Nephron (organoid): ENCODE measurements at regions not wholly inside any gene's neighbourhood (a gene's known extent, or its start where the extent isn't known, plus 50 kb on each side); places are given as distances from the start of the nearest gene placed in this dataset.
A peak's percentile ranks its signal among the peaks of the same experiment; 100 is the strongest.

ENCODE experiments used
- H3K27ac Mint-ChIP-seq, 3 experiments: 2 replicates each; pipeline ENCODE4 v1.8.0; 2020; ENCODE audit warnings: mixed read lengths in 3 of 3, mild to moderate bottlenecking in 2 of 3, moderate library complexity in 1 of 3
- H3K27me3 Mint-ChIP-seq: 2 replicates; pipeline ENCODE4 v1.8.0; 2021; ENCODE audit warnings: low read depth, mild to moderate bottlenecking, moderate library complexity, mixed read lengths
- H3K36me3 Mint-ChIP-seq: 2 replicates; pipeline ENCODE4 v1.8.0; 2020; ENCODE audit warnings: low read depth, mixed read lengths
- H3K4me1 Mint-ChIP-seq: 2 replicates; pipeline ENCODE4 v1.8.0; 2020; ENCODE audit warnings: mixed read lengths
- H3K4me3 Mint-ChIP-seq, 3 experiments: 2 replicates each; pipeline ENCODE4 v1.8.0; 2020; ENCODE audit warnings: mild to moderate bottlenecking in 3 of 3, mixed read lengths in 3 of 3, moderate library complexity in 2 of 3
- H3K9me3 Mint-ChIP-seq: 2 replicates; pipeline ENCODE4 v1.8.0; 2020; ENCODE audit warnings: mixed read lengths
- TF ChIP-seq, protein P1 (sequence below), 3 experiments: fragments of 200-600 bp; sonication (generic); IDR thresholded peaks; one replicate each; pipeline ENCODE4 v1.5.0; 2021; ENCODE audit warnings: antibody characterized with exemption in 3 of 3; ENCODE audit not compliant: unreplicated experiment in 3 of 3

DNA sequence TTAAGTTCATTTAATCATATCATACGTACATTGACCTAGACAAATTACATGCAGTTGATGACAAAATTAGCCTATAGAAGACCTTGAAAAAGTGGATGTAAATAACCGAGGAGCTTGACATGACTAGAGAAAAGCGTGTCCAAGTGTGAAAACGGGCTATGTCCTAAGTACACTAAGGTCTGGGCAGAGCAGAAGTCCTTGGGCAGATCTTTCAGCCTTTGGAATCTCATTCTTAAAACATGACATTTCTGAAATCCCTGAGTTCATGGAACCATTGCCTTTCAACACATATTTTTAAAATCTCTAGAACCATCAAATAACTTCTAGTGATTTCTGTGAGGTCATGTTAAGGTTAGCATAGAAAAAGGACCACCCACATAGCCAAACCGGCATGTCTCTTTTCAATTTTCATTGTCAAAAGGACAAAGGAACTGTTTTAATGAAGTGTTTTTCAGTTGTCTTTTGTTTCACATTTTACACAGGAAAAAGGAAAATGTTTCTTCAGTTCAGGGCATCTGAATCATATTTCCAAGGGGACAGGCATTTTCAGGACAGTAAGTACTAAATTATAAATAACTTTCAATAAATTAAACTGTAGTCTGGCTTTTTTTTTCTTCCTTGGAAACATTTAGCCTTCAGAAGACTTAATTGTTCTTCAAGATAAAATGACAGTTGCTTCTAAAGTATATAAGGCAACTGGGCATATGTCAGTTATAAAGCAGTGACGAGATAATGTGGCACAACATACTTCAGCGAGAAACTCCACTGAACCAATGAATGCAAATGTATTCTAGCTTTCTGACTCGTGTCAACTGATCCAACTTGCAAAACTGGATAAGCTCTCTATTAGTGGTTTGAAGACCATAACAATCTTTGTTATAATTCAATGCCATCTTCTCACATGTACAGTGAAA is 416.8 kb downstream of the NFIB start:
- peaks cover 5% of the 10 kb centered on the region for H3K9me3 Mint-ChIP-seq
- no peaks in the 10 kb centered on the region for H3K27me3 Mint-ChIP-seq
- TF ChIP-seq, protein P1, sequence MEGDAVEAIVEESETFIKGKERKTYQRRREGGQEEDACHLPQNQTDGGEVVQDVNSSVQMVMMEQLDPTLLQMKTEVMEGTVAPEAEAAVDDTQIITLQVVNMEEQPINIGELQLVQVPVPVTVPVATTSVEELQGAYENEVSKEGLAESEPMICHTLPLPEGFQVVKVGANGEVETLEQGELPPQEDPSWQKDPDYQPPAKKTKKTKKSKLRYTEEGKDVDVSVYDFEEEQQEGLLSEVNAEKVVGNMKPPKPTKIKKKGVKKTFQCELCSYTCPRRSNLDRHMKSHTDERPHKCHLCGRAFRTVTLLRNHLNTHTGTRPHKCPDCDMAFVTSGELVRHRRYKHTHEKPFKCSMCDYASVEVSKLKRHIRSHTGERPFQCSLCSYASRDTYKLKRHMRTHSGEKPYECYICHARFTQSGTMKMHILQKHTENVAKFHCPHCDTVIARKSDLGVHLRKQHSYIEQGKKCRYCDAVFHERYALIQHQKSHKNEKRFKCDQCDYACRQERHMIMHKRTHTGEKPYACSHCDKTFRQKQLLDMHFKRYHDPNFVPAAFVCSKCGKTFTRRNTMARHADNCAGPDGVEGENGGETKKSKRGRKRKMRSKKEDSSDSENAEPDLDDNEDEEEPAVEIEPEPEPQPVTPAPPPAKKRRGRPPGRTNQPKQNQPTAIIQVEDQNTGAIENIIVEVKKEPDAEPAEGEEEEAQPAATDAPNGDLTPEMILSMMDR (IDR thresholded peaks at IDR 0.05; ENCODE audit: unreplicated experiment in 3 of 3): no peak
- peaks cover 50% of the 10 kb centered on the region for H3K4me1 Mint-ChIP-seq
- H3K27ac Mint-ChIP-seq: peak overlapping the region; percentile 91 to 96 (median 95)
- no peak overlapping the region for H3K4me3 Mint-ChIP-seq
- H3K36me3 Mint-ChIP-seq: no peaks in the 10 kb centered on the region

DNA sequence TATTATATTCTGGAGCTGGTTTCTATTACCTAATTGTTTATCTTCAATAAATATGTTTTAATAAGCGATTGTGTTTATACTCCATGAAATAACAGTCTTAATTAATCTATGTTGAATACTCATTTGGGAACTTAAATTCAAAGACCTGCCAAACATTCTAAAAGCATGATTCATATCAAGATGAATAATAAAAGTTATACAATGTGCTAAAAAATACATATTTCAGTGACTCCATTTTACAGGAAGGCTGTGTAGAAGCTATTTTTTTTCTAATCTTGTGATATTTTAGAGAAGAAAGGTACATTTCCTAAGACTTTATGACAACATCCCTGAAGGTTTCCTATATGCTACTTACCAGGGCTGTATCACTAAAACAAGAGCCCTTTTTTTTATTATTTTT is 417.9 kb downstream of the NFIB start:
- Mint-ChIP-seq H3K4me3 (no peak overlapping the region), H3K27me3 (no peaks in the 10 kb centered on the region), H3K36me3 (no peaks in the 10 kb centered on the region), H3K27ac (peak overlapping the region; percentile 27 to 96 (median 95)), H3K4me1 (peaks cover 43% of the 10 kb centered on the region), H3K9me3 (peaks cover 14% of the 10 kb centered on the region)
- TF ChIP-seq, protein P1 (IDR thresholded peaks at IDR 0.05; ENCODE audit: unreplicated experiment in 3 of 3): no peak

DNA sequence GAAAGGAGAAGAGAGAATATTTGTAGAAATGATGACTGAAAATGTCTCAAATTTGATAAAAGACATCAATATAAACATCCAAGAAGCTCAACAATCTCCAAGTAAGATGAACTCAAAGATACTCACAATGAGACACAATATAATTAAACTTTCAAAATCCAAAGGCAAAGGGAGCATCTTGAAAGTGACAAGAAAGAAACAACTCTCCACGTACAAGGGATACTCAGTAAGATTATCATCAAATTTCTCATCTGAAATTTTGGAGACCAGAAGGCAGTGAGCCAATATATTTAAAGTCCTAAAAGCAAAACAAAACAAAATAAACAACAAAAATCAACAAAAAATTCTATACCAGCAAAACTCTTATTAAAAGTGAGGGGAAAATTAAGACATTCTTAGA is 428.7 kb downstream of the NFIB start:
- Mint-ChIP-seq H3K4me1 (no peaks in the 10 kb centered on the region), H3K4me3 (no peak overlapping the region), H3K27me3 (no peaks in the 10 kb centered on the region), H3K27ac (no peak overlapping the region), H3K36me3 (peaks cover 7% of the 10 kb centered on the region), H3K9me3 (peaks cover 47% of the 10 kb centered on the region)
- TF ChIP-seq, protein P1 (IDR thresholded peaks at IDR 0.05; ENCODE audit: unreplicated experiment in 3 of 3): no peak

DNA sequence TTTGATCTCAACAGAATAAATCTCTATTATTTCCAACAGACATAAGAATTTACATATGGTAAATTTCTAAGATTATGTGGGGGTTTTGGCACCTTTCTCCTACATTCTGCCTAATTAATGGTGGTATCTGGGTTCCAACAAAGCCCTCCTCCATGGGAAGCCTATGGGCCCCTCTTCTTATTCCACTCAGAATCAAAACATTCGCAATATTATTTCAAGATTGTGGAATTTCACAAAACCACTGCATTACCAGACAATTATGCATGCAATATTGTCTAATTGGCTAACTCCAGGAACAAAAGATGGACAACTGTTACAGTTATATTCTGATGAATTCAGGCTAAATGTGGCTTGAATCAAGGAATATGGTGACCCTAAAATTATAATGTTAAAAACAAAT is 434.0 kb downstream of the NFIB start:
- Mint-ChIP-seq H3K4me1 (peaks cover 41% of the 10 kb centered on the region), H3K27me3 (no peaks in the 10 kb centered on the region), H3K9me3 (peaks cover 24% of the 10 kb centered on the region), H3K27ac (peak overlapping the region in 2 of 3 experiments; percentile 76 to 99), H3K36me3 (peaks cover 10% of the 10 kb centered on the region), H3K4me3 (no peak overlapping the region)
- TF ChIP-seq, protein P1 (IDR thresholded peaks at IDR 0.05; ENCODE audit: unreplicated experiment in 3 of 3): no peak

DNA sequence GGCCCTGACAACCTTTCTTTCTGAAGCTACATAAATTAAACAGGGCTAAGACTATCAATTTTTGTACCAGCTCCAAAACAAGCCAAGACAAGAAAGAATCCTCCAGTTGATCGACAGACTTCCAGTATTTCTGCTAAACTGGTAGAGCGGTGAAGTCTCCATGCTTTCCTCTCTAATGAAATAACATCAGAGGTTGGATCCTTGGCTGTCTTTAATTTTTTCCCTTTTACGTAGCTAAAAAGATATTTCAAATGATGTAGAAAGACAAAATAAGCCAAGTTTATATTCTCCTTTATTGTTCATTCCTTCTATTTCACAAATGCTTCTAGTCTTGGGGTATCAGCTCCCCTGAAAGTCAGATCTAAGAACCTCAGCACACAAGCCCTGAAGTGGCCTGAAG is 434.9 kb downstream of the NFIB start:
- TF ChIP-seq, protein P1 (IDR thresholded peaks at IDR 0.05; ENCODE audit: unreplicated experiment in 3 of 3): no peak

More for the DNA sequence above, 434.9 kb downstream of the NFIB start:
- H3K4me1 Mint-ChIP-seq: peaks cover 41% of the 10 kb centered on the region
- no peaks in the 10 kb centered on the region for H3K27me3 Mint-ChIP-seq
- H3K27ac Mint-ChIP-seq: peak overlapping the region; percentile 87 to 99 (median 91)
- H3K36me3 Mint-ChIP-seq: peaks cover 10% of the 10 kb centered on the region
- H3K4me3 Mint-ChIP-seq: no peak overlapping the region
- H3K9me3 Mint-ChIP-seq: peaks cover 22% of the 10 kb centered on the region
